HG02943 (cell line): ENCODE measurements at regions not wholly inside any gene's neighbourhood (a gene's known extent, or its start where the extent isn't known, plus 50 kb on each side); places are given as distances from the start of the nearest gene placed in this dataset.
"Not testable (repeated sequence)": the region's sequence is repeated elsewhere in the genome, so short reads cannot be mapped to it uniquely, and the experiment has no call there.

ENCODE experiments used
- ATAC-seq: cut with Tn5 transposase; IDR thresholded peaks from one replicate; pipeline ENCODE4 v1.9.1; 2021; ENCODE audit warnings: mild to moderate bottlenecking, low read depth, moderate library complexity; ENCODE audit not compliant: unreplicated experiment

- no peak for ATAC-seq
These were observed 87.1 kb upstream of the HAND1 start for GRCh38 chr5:154565123-154565522.

GRCh38 chr5:154562244-154562880, 84.3 kb upstream of the HAND1 start:
- ATAC-seq: no peak

GRCh38 chr5:154559398-154560276, 81.6 kb upstream of the HAND1 start:
- ATAC-seq: no peak

- ATAC-seq: no peak
These were observed 79.5 kb upstream of the HAND1 start for GRCh38 chr5:154557548-154557947.

- ATAC-seq: no peak
These were observed 69.5 kb upstream of the HAND1 start for GRCh38 chr5:154547551-154547950.

- no peak for ATAC-seq
These were observed 68.7 kb upstream of the HAND1 start for GRCh38 chr5:154546719-154547118.

GRCh38 chr5:154544646-154545045, 66.6 kb upstream of the HAND1 start:
- no peak for ATAC-seq

- no peak for ATAC-seq
These were observed 65.4 kb upstream of the HAND1 start for GRCh38 chr5:154543380-154543779.

- no peak for ATAC-seq
These were observed 64.6 kb upstream of the HAND1 start for GRCh38 chr5:154542581-154542980.

- ATAC-seq: no peak
These were observed 64.0 kb upstream of the HAND1 start for GRCh38 chr5:154542000-154542399.

- ATAC-seq: no peak
These were observed 63.5 kb upstream of the HAND1 start for GRCh38 chr5:154541553-154541952.

GRCh38 chr5:154540600-154540999, 62.6 kb upstream of the HAND1 start:
- ATAC-seq: no peak

GRCh38 chr5:154538492-154538891, 60.5 kb upstream of the HAND1 start:
- no peak for ATAC-seq

GRCh38 chr5:154536439-154536838, 58.4 kb upstream of the HAND1 start:
- ATAC-seq: not testable (repeated sequence)

GRCh38 chr5:154535535-154535934, 57.5 kb upstream of the HAND1 start:
- no peak for ATAC-seq

- ATAC-seq: no peak
These were observed 56.5 kb upstream of the HAND1 start for GRCh38 chr5:154534457-154535050.

- no peak for ATAC-seq
These were observed 51.3 kb upstream of the HAND1 start for GRCh38 chr5:154529282-154529681.

- ATAC-seq: no peak
These were observed 50.1 kb upstream of the HAND1 start for GRCh38 chr5:154528005-154528594.
